ENCODE measurements at regions not wholly inside any gene's neighbourhood (a gene's known extent, or its start where the extent isn't known, plus 50 kb on each side); places are given as distances from the start of the nearest gene placed in this dataset.

- no peak for DNase-seq (ENCODE audit: extremely low spot score)
- TF ChIP-seq CTCF (IDR thresholded peaks at IDR 0.05; ENCODE audit: control extremely low read depth, extremely low read depth, low read depth, missing control alignments): no peak
- ChIA-PET POLR2A (interaction anchor here (0.7 kb wide), 1 partner anchor 643 kb away, joined by 3 read pairs; no protein-coding TSS in a partner anchor), CTCF (interaction anchor here (1.1 to 1.5 kb wide), 2 partner anchors 20 to 24 kb away, joined by 3 read pairs; no protein-coding TSS in a partner anchor)
These were observed 475.2 kb downstream of the EPHA4 start for GRCh38 chr2:221096706-221097567.

- no peak for TF ChIP-seq CTCF (IDR thresholded peaks at IDR 0.05; ENCODE audit: control extremely low read depth, extremely low read depth, low read depth, missing control alignments)
- ChIA-PET CTCF (no interaction called here), POLR2A (no interaction called here)
- no peak for DNase-seq (ENCODE audit: extremely low spot score)
These were observed 474.6 kb downstream of the EPHA4 start for GRCh38 chr2:221097568-221097915.

- no peak for TF ChIP-seq CTCF (IDR thresholded peaks at IDR 0.05; ENCODE audit: control extremely low read depth, extremely low read depth, low read depth, missing control alignments)
- POLR2A ChIA-PET: no interaction called here
- DNase-seq (ENCODE audit: extremely low spot score): no peak
- CTCF ChIA-PET: no interaction called here
These were observed 474.2 kb downstream of the EPHA4 start for GRCh38 chr2:221097949-221098348.

- ChIA-PET POLR2A (no interaction called here), CTCF (no interaction called here)
- no peak for TF ChIP-seq CTCF (IDR thresholded peaks at IDR 0.05; ENCODE audit: control extremely low read depth, extremely low read depth, low read depth, missing control alignments)
- DNase-seq (ENCODE audit: extremely low spot score): no peak
These were observed 471.5 kb downstream of the EPHA4 start for GRCh38 chr2:221100467-221101089.

GRCh38 chr2:221102896-221103688 is 469.0 kb downstream of the EPHA4 start:
- POLR2A ChIA-PET: no interaction called here
- no peak for TF ChIP-seq CTCF (IDR thresholded peaks at IDR 0.05; ENCODE audit: control extremely low read depth, extremely low read depth, low read depth, missing control alignments)
- no peak for DNase-seq (ENCODE audit: extremely low spot score)
- CTCF ChIA-PET: interaction anchor here (1.3 kb wide), 1 partner anchor 10 kb away, joined by 3 read pairs; no protein-coding TSS in a partner anchor

- no peak for DNase-seq (ENCODE audit: extremely low spot score)
- no peak for TF ChIP-seq CTCF (IDR thresholded peaks at IDR 0.05; ENCODE audit: control extremely low read depth, extremely low read depth, low read depth, missing control alignments)
- ChIA-PET CTCF (interaction anchor here (1.3 kb wide), 1 partner anchor 9 kb away, joined by 3 read pairs; no protein-coding TSS in a partner anchor), POLR2A (no interaction called here)
These were observed 468.2 kb downstream of the EPHA4 start for GRCh38 chr2:221103930-221104329.

Measured in GM10248 (cell line).